ENCODE measurements at regions not wholly inside any gene's neighbourhood (a gene's known extent, or its start where the extent isn't known, plus 50 kb on each side); places are given as distances from the start of the nearest gene placed in this dataset.

GRCh38 chr5:38718771-38719391 lies 126.9 kb upstream of the OSMR start:
- TF ChIP-seq CTCF (IDR thresholded peaks at IDR 0.05) (no peak), ZFX (IDR thresholded peaks at IDR 0.05; ENCODE audit: borderline replicate concordance) (no peak)
